ENCODE measurements at regions not wholly inside any gene's neighbourhood (a gene's known extent, or its start where the extent isn't known, plus 50 kb on each side); places are given as distances from the start of the nearest gene placed in this dataset.

- no peak overlapping the region for H3K27ac ChIP-seq
- DNase-seq (no peak), ATAC-seq (no peak)
- intact Hi-C loops (cut with DNase I) = no loop called here
- H3K4me1 ChIP-seq = peaks cover 0 to 10% (median 4%) of the 10 kb centered on the region in 9 donors
- no peak for TF ChIP-seq CTCF (IDR thresholded peaks at IDR 0.05)
- H3K27me3 ChIP-seq = peaks cover 0 to 9% (median 0%) of the 10 kb centered on the region in 7 donors
- peaks cover 0 to 3% (median 0%) of the 10 kb centered on the region in 11 donors for H3K9me3 ChIP-seq
- no peak overlapping the region for H3K4me3 ChIP-seq
- H3K36me3 ChIP-seq = no peaks in the 10 kb centered on the region
- 72 to 79% methylated on average over 4 of the region's 4 CpGs for WGBS, 2 donors
These were observed 338.6 kb downstream of the SETD4 start for GRCh38 chr21:35721701-35722100.

GRCh38 chr21:35720208-35720731 lies 340.1 kb downstream of the SETD4 start:
- H3K27ac ChIP-seq = no peak overlapping the region
- H3K36me3 ChIP-seq = no peaks in the 10 kb centered on the region
- H3K4me1 ChIP-seq = peaks cover 0 to 10% (median 4%) of the 10 kb centered on the region in 9 donors
- TF ChIP-seq CTCF (IDR thresholded peaks at IDR 0.05) = no peak
- 52 to 53% methylated on average over 6 of the region's 6 CpGs for WGBS, 2 donors
- DNase-seq (no peak), ATAC-seq (no peak)
- H3K9me3 ChIP-seq = peaks cover 0 to 3% (median 0%) of the 10 kb centered on the region in 11 donors
- intact Hi-C loops (cut with DNase I) = no loop called here
- no peak overlapping the region for H3K4me3 ChIP-seq
- no peaks in the 10 kb centered on the region for H3K27me3 ChIP-seq

GRCh38 chr21:35719080-35719479 lies 341.2 kb downstream of the SETD4 start:
- H3K27ac ChIP-seq = no peak overlapping the region
- DNase-seq (no peak), ATAC-seq (no peak)
- intact Hi-C loops (cut with DNase I) = no loop called here
- H3K9me3 ChIP-seq = peaks cover 0 to 3% (median 0%) of the 10 kb centered on the region in 11 donors
- H3K4me1 ChIP-seq = peaks cover 0 to 10% (median 4%) of the 10 kb centered on the region in 9 donors
- no peak for TF ChIP-seq CTCF (IDR thresholded peaks at IDR 0.05)
- H3K27me3 ChIP-seq = no peaks in the 10 kb centered on the region
- 80 to 87% methylated on average over 1 of the region's 1 CpG for WGBS, 2 donors
- no peaks in the 10 kb centered on the region for H3K36me3 ChIP-seq
- H3K4me3 ChIP-seq = no peak overlapping the region

GRCh38 chr21:35716876-35717565 lies 343.3 kb downstream of the SETD4 start:
- H3K27ac ChIP-seq = no peak overlapping the region
- no peaks in the 10 kb centered on the region for H3K27me3 ChIP-seq
- no peak overlapping the region for H3K4me3 ChIP-seq
- intact Hi-C loops (cut with DNase I) = no loop called here
- H3K9me3 ChIP-seq = peaks cover 0 to 3% (median 0%) of the 10 kb centered on the region in 11 donors
- DNase-seq = no peak
- ATAC-seq = no peak
- H3K36me3 ChIP-seq = no peaks in the 10 kb centered on the region
- 46 to 56% methylated on average over 2 of the region's 2 CpGs for WGBS, 2 donors
- H3K4me1 ChIP-seq = peaks cover 0 to 10% (median 4%) of the 10 kb centered on the region in 9 donors
- TF ChIP-seq CTCF (IDR thresholded peaks at IDR 0.05) = no peak

Measured in heart right ventricle (tissue), 16 donors.